MCF 10A (cell line): ENCODE measurements at regions not wholly inside any gene's neighbourhood (a gene's known extent, or its start where the extent isn't known, plus 50 kb on each side); places are given as distances from the start of the nearest gene placed in this dataset.

Experiments
- BruUV-seq: library from RNA; stranded (reverse); fragments of 400-500 nt; replicated peaks from 2 replicates; lab custom pipeline; 2021; lab: Mats Ljungman, UMichigan
- CTCF ChIA-PET: fragments of 300-600 bp; sonication (Branson Sonifier 250); formaldehyde crosslinking; extraction: SDS; loops from one replicate; lab custom pipeline; 2021; ENCODE audit warnings: antibody characterized with exemption, inconsistent platforms; lab: Yijun Ruan, JAX
- POLR2A ChIA-PET: fragments of 300-600, 350-650 bp; sonication (Branson Sonifier 250); formaldehyde crosslinking; extraction: SDS; loops from one replicate; lab custom pipeline; 2020; ENCODE audit warnings: antibody characterized with exemption, inconsistent platforms; lab: Yijun Ruan, JAX
- DNase-seq: peaks from one replicate; pipeline ENCODE4 v3.0.0-alpha.2; 2018; ENCODE audit not compliant: unreplicated experiment
- H3K27ac Mint-ChIP-seq: one replicate; pipeline ENCODE4 v1.8.0; 2022; ENCODE audit warnings: mild to moderate bottlenecking, low read depth, mixed read lengths; ENCODE audit not compliant: unreplicated experiment
- H3K27me3 Mint-ChIP-seq: one replicate; pipeline ENCODE4 v1.8.0; 2022; ENCODE audit warnings: mixed read lengths; ENCODE audit not compliant: insufficient read depth, unreplicated experiment
- H3K36me3 Mint-ChIP-seq: one replicate; pipeline ENCODE4 v1.8.0; 2022; ENCODE audit warnings: mild to moderate bottlenecking, moderate library complexity, mixed read lengths; ENCODE audit not compliant: insufficient read depth, unreplicated experiment
- H3K4me1 Mint-ChIP-seq: one replicate; pipeline ENCODE4 v1.8.0; 2022; ENCODE audit warnings: mixed read lengths; ENCODE audit not compliant: insufficient read depth, unreplicated experiment
- H3K4me3 Mint-ChIP-seq: one replicate; pipeline ENCODE4 v1.8.0; 2022; ENCODE audit warnings: mild to moderate bottlenecking, moderate library complexity, mixed read lengths; ENCODE audit not compliant: unreplicated experiment
- H3K9me3 Mint-ChIP-seq: one replicate; pipeline ENCODE4 v1.8.0; 2022; ENCODE audit warnings: mixed read lengths; ENCODE audit not compliant: unreplicated experiment
- CTCF ChIP-seq: fragments of 200-600 bp; IDR thresholded peaks from one replicate; pipeline ENCODE4 v1.8.0; 2022; ENCODE audit warnings: antibody characterized with exemption, mild to moderate bottlenecking; ENCODE audit not compliant: unreplicated experiment
- intact Hi-C: fragments of 100-400 bp; cut with micrococcal nuclease; formaldehyde crosslinking; loops from 2 replicates; pipeline ENCODE4 v1.14.1; 2022

DNA sequence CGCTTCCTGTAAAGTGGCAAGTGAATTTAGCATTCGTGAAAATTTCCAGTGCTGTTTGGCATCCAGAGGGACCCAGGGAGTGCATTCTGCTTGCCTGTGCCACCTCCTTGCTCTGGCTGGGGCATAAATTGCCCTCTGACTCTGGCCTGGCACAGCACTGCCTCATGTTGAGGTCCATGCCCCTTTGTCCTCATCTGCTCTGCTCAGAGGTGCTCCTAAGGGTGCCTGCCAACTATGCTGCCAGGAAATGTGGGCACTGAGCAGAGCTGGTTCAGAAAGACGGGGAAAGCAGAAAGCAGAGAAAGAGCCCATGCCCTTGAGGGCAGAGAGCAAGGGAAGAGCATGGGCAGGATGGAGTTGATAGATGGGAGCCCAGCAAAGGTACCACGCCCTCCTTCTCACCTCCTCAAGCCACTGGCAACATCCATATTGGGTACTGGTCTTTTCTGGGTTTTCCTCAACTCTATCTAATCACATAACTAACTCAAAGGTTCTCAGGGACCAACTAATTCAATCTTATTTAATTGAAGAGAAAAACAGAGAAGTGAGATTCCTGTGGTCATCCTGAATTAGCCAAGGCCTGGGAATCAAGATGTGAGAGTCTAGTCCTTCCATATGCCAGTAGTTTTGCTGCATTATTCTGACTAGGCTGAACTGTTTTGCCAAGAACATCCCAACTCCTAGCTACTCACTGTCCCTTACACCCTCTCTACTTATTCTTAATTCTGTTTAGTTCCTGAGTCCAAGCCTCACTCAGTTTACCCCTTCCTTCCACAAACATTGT lies 441.5 kb upstream of the TNP1 start:
- DNase-seq, result no peak
- peaks cover 10% of the 10 kb centered on the region for H3K9me3 Mint-ChIP-seq
- H3K27ac Mint-ChIP-seq, result no peak overlapping the region
- no peaks in the 10 kb centered on the region for H3K27me3 Mint-ChIP-seq
- no peaks in the 10 kb centered on the region for H3K4me1 Mint-ChIP-seq
- no peak for TF ChIP-seq CTCF
- H3K36me3 Mint-ChIP-seq, result no peaks in the 10 kb centered on the region
- no TSS peak for BruUV-seq
- ChIA-PET POLR2A (no interaction called here), CTCF (interaction anchor here (0.7 kb wide), 1 partner anchor 143 kb away, joined by 4 read pairs; no protein-coding TSS in a partner anchor)
- intact Hi-C loops, result no loop called here
- H3K4me3 Mint-ChIP-seq, result no peak overlapping the region

GRCh38 chr2:217299590-217299989 lies 439.7 kb upstream of the TNP1 start:
- Mint-ChIP-seq H3K36me3 (no peaks in the 10 kb centered on the region), H3K4me3 (no peak overlapping the region), H3K27me3 (no peaks in the 10 kb centered on the region), H3K9me3 (peaks cover 12% of the 10 kb centered on the region), H3K4me1 (no peaks in the 10 kb centered on the region), H3K27ac (no peak overlapping the region)
- intact Hi-C loops, result no loop called here
- no peak for DNase-seq
- no TSS peak for BruUV-seq
- CTCF ChIA-PET, result no interaction called here
- POLR2A ChIA-PET, result no interaction called here
- TF ChIP-seq CTCF, result no peak

GRCh38 chr2:217297096-217297495 lies 437.2 kb upstream of the TNP1 start:
- no peak for TF ChIP-seq CTCF
- Mint-ChIP-seq H3K9me3 (peaks cover 12% of the 10 kb centered on the region), H3K27ac (no peak overlapping the region), H3K4me3 (no peak overlapping the region), H3K27me3 (no peaks in the 10 kb centered on the region), H3K4me1 (no peaks in the 10 kb centered on the region), H3K36me3 (no peaks in the 10 kb centered on the region)
- DNase-seq, result no peak
- ChIA-PET POLR2A (no interaction called here), CTCF (no interaction called here)
- intact Hi-C loops, result no loop called here
- no TSS peak for BruUV-seq

DNA sequence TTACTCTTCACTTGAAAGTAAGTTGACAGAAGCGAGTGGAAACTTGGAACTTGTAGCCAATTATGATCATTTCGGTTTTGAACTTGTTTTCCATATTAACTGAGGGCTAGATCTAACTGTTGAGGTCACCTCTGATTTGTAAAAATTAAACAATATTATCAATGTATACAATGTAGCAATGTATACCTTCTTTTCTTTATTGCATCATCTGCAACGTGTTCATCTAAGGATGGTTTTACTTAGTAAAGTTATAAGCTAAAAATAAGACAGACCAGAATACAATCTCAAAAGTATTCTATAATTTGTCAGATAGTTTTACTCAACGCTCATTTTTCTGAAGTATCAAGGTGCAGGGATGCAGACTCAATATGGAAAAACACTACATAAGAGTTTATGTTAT lies 435.0 kb upstream of the TNP1 start:
- no TSS peak for BruUV-seq
- TF ChIP-seq CTCF, result no peak
- Mint-ChIP-seq H3K27me3 (no peaks in the 10 kb centered on the region), H3K36me3 (no peaks in the 10 kb centered on the region), H3K9me3 (peaks cover 12% of the 10 kb centered on the region), H3K4me3 (no peak overlapping the region), H3K27ac (no peak overlapping the region), H3K4me1 (no peaks in the 10 kb centered on the region)
- ChIA-PET CTCF (no interaction called here), POLR2A (interaction anchor here (1.3 kb wide), 1 partner anchor 19 kb away, joined by 4 read pairs; no protein-coding TSS in a partner anchor)
- no peak for DNase-seq
- intact Hi-C loops, result no loop called here
